IMR-90 (cell line): ENCODE measurements at regions not wholly inside any gene's neighbourhood (a gene's known extent, or its start where the extent isn't known, plus 50 kb on each side); places are given as distances from the start of the nearest gene placed in this dataset.

Source experiments
- ATAC-seq: fragments of 200-7000 bp; cut with Tn5 transposase; 2 replicates; pipeline ENCODE4 v1.9.1; 2020; ENCODE audit warnings: low read depth, mild to moderate bottlenecking, moderate library complexity
- BruUV-seq: library from RNA; stranded (reverse); fragments of 400-500 nt; replicated peaks from 2 replicates; lab custom pipeline; 2021; lab: Mats Ljungman, UMichigan
- CTCF ChIA-PET: fragments of 300-600 bp; formaldehyde crosslinking; extraction: SDS; loops from one replicate; lab custom pipeline; 2021; ENCODE audit warnings: antibody characterized with exemption; lab: Yijun Ruan, JAX
- POLR2A ChIA-PET: fragments of 300-600 bp; sonication (Branson Sonifier 250); formaldehyde crosslinking; loops from one replicate; lab custom pipeline; 2022; ENCODE audit warnings: antibody characterized with exemption; ENCODE audit not compliant: unreplicated experiment; lab: Charles Lee
- DNase-seq: peaks from one replicate; pipeline ENCODE4 v3.0.0; 2013
- H2AFZ ChIP-seq: replicated peaks from 2 replicates; pipeline ENCODE3; 2013; ENCODE audit warnings: low read length, mild to moderate bottlenecking; ENCODE audit not compliant: poor library complexity
- H2AK5ac ChIP-seq: 2 replicates; pipeline ENCODE4 v1.6.1; 2013; ENCODE audit warnings: low read depth, low read length, inconsistent platforms
- H2AK9ac ChIP-seq: replicated peaks from 2 replicates; pipeline ENCODE3; 2013; ENCODE audit warnings: mild to moderate bottlenecking, low read depth, low read length, moderate library complexity; ENCODE audit not compliant: poor library complexity
- H2BK120ac ChIP-seq: 2 replicates; pipeline ENCODE4 v1.6.1; 2013; ENCODE audit warnings: low read depth, low read length, inconsistent platforms
- H2BK15ac ChIP-seq: 3 replicates; pipeline ENCODE4 v1.6.1; 2013; ENCODE audit warnings: low read depth, low read length, inconsistent platforms
- H2BK20ac ChIP-seq: 2 replicates; pipeline ENCODE4 v1.6.1; 2013; ENCODE audit warnings: low read depth, mild to moderate bottlenecking, inconsistent platforms, low read length, moderate library complexity
- H2BK5ac ChIP-seq: 2 replicates; pipeline ENCODE4 v1.6.1; 2013; ENCODE audit warnings: mild to moderate bottlenecking, low read depth, low read length, inconsistent platforms; ENCODE audit not compliant: poor library complexity, severe bottlenecking
- H3K14ac ChIP-seq: replicated peaks from 2 replicates; pipeline ENCODE4 v1.6.1; 2013; ENCODE audit warnings: low read depth, low read length, inconsistent platforms
- H3K18ac ChIP-seq: 2 replicates; pipeline ENCODE4 v1.6.1; 2013; ENCODE audit warnings: low read depth, low read length, control low read depth
- H3K23ac ChIP-seq: 2 replicates; pipeline ENCODE4 v1.6.1; 2013; ENCODE audit warnings: low read depth, low read length, inconsistent platforms
- H3K27ac ChIP-seq: 2 replicates; pipeline ENCODE4 v1.5.1; 2013; ENCODE audit warnings: mild to moderate bottlenecking, control low read depth, low read length; ENCODE audit not compliant: insufficient read depth
- H3K27me3 ChIP-seq: 2 replicates; pipeline ENCODE4 v1.6.1; 2013; ENCODE audit warnings: low read length; ENCODE audit not compliant: control insufficient read depth, insufficient read depth
- H3K36me3 ChIP-seq: 2 replicates; pipeline ENCODE4 v1.6.1; 2013; ENCODE audit warnings: low read length, mixed read lengths; ENCODE audit not compliant: control insufficient read depth, insufficient read depth
- H3K4ac ChIP-seq: 2 replicates; pipeline ENCODE4 v1.6.1; 2013; ENCODE audit warnings: low read depth, low read length, inconsistent platforms
- H3K4me1 ChIP-seq: 2 replicates; pipeline ENCODE4 v1.6.1; 2013; ENCODE audit warnings: low read length, mixed read lengths; ENCODE audit not compliant: control insufficient read depth, insufficient read depth
- H3K4me2 ChIP-seq: 2 replicates; pipeline ENCODE4 v1.6.1; 2013; ENCODE audit warnings: low read depth, mild to moderate bottlenecking, control low read depth, low read length, moderate library complexity
- H3K4me3 ChIP-seq: 2 replicates; pipeline ENCODE4 v1.5.1; 2013; ENCODE audit warnings: low read depth, mild to moderate bottlenecking, control low read depth, low read length, moderate library complexity; ENCODE audit not compliant: insufficient read depth
- H3K56ac ChIP-seq: 2 replicates; pipeline ENCODE4 v1.6.1; 2013; ENCODE audit warnings: low read length, inconsistent platforms; ENCODE audit not compliant: insufficient read depth; ENCODE audit errors: extremely low read depth
- H3K79me1 ChIP-seq, 2 experiments: 2 replicates each; pipeline ENCODE4 v1.6.1; 2013; ENCODE audit warnings: low read length in 2 of 2, inconsistent platforms in 1 of 2, low read depth in 1 of 2
- H3K9ac ChIP-seq: 2 replicates; pipeline ENCODE4 v1.6.1; 2013; ENCODE audit warnings: low read depth, low read length, control low read depth
- H3K9me1 ChIP-seq: 2 replicates; pipeline ENCODE4 v1.6.1; 2013; ENCODE audit warnings: low read length, inconsistent platforms; ENCODE audit not compliant: insufficient read depth
- H3K9me3 ChIP-seq: 2 replicates; pipeline ENCODE4 v1.6.1; 2013; ENCODE audit warnings: low read length; ENCODE audit not compliant: control insufficient read depth, insufficient read depth
- H4K20me1 ChIP-seq: 2 replicates; pipeline ENCODE4 v1.6.1; 2013; ENCODE audit warnings: low read length, inconsistent platforms; ENCODE audit not compliant: insufficient read depth
- H4K5ac ChIP-seq: 2 replicates; pipeline ENCODE4 v1.6.1; 2013; ENCODE audit warnings: mild to moderate bottlenecking, low read depth, low read length, control low read depth
- H4K8ac ChIP-seq, 2 experiments: 2 replicates each; pipeline ENCODE4 v1.6.1; 2013; ENCODE audit warnings: low read depth in 2 of 2, low read length in 2 of 2, control low read depth in 1 of 2, inconsistent platforms in 1 of 2
- H4K91ac ChIP-seq: 2 replicates; pipeline ENCODE4 v1.6.1; 2013; ENCODE audit warnings: low read depth, low read length, inconsistent platforms; ENCODE audit not compliant: insufficient read depth
- BHLHE40 ChIP-seq: fragments of 150-350 bp; IDR thresholded peaks from 2 replicates; pipeline ENCODE4 v1.6.1; 2016; ENCODE audit warnings: mild to moderate bottlenecking, low read depth, low read length
- FOS ChIP-seq: fragments of 150-350 bp; IDR thresholded peaks from 2 replicates; pipeline ENCODE4 v1.6.1; 2016; ENCODE audit warnings: low read depth, low read length
- MAFK ChIP-seq: IDR thresholded peaks from 2 replicates; pipeline ENCODE4 v1.6.1; 2012; ENCODE audit warnings: low read depth, low read length, improper control_type of control experiment
- MAZ ChIP-seq: IDR thresholded peaks from 2 replicates; pipeline ENCODE4 v1.6.1; 2012; ENCODE audit warnings: low read depth, mild to moderate bottlenecking, low read length, improper control_type of control experiment, moderate library complexity, borderline replicate concordance
- MXI1 ChIP-seq: IDR thresholded peaks from 2 replicates; pipeline ENCODE4 v1.6.1; 2012; ENCODE audit warnings: low read depth, mild to moderate bottlenecking, low read length, moderate library complexity, borderline replicate concordance
- NFE2L2 ChIP-seq: fragments of 150-350 bp; IDR thresholded peaks from 2 replicates; pipeline ENCODE4 v1.6.1; 2016; ENCODE audit warnings: low read depth, mild to moderate bottlenecking, low read length
- RAD21 ChIP-seq: IDR thresholded peaks from 2 replicates; pipeline ENCODE4 v1.6.1; 2012; ENCODE audit warnings: low read length, improper control_type of control experiment
- RCOR1 ChIP-seq: IDR thresholded peaks from 2 replicates; pipeline ENCODE4 v1.6.1; 2012; ENCODE audit warnings: mild to moderate bottlenecking, low read length, improper control_type of control experiment; ENCODE audit not compliant: insufficient replicate concordance
- RFX5 ChIP-seq: IDR thresholded peaks from 2 replicates; pipeline ENCODE4 v1.8.0; 2012; ENCODE audit warnings: low read depth, mild to moderate bottlenecking, low read length, moderate library complexity
- SMC3 ChIP-seq: fragments of 150-350 bp; IDR thresholded peaks from 2 replicates; pipeline ENCODE4 v1.6.1; 2016; ENCODE audit warnings: low read depth, mild to moderate bottlenecking, antibody characterized with exemption, low read length, moderate library complexity
- WGBS, 2 experiments: methylation state at CpG; one replicate each; pipeline versions ENCODE4 v1.1.5 to v1.1.7; 2013; ENCODE audit warnings: missing lambda C conversion rate in 2 of 2; ENCODE audit not compliant: insufficient read length in 1 of 2; ENCODE audit errors: extremely low coverage in 2 of 2; 5-methylcytosine and 5-hydroxymethylcytosine counted together
- dilution Hi-C: fragments of 300-500 bp; cut with HindIII; formaldehyde crosslinking; loops from one replicate; pipeline ENCODE4 v1.14.3; 2018; ENCODE audit warnings: low sequenced_read_pairs; ENCODE audit not compliant: unreplicated experiment
- in situ Hi-C: fragments of 300-500 bp; cut with MboI; formaldehyde crosslinking; loops from 3 replicates; pipeline ENCODE4 v1.14.3; 2019; ENCODE audit warnings: low sequenced_read_pairs, inconsistent platforms, mixed read lengths
- intact Hi-C: fragments of 100-400 bp; cut with micrococcal nuclease; formaldehyde crosslinking; loops from 2 replicates; pipeline ENCODE4 v1.10.0; 2022
- TF ChIP-seq, protein P1 (sequence below): conservative IDR thresholded peaks from 2 replicates; pipeline ENCODE4 v1.5.1; 2012; ENCODE audit warnings: mild to moderate bottlenecking, low read depth, low read length, improper control_type of control experiment
- TF ChIP-seq, protein P2 (sequence below): fragments of 150-350 bp; IDR thresholded peaks from 2 replicates; pipeline ENCODE4 v1.6.1; 2017; ENCODE audit warnings: mild to moderate bottlenecking, antibody characterized with exemption, low read length, low read depth

DNA sequence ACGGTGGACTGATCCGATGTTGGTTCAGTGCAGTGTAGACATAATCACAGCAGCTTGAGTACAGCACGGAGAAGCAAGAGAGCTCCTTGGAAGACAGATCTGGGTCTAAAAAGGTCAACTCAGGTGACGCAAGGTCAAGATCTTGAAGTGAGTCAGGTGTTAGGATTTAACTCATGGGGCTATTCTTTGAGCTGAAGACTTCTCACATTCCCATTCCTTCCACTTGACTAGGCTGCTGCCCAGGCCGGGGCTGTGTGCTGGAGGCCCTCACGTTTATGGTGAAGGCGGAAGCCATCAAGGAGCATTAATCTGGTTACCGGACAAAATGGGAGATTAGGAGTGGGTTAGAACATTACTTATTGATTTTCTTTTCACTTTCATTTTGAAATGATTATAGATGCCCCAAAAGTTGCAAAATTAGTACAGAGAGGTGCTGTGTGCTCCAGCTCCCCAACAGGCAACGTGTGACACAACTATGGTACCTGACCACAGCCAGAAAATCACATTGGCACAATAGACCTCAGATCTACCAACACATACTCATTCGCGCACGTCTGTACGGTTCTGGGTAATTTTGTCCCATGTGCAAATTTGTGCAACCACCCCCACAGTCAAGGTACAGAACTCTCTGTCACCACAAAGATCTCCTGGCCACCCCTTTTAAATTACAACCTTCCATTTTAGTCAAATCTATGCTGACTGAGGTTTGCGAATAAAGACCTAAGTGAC lies 77.6 kb upstream of the SEC11C start:
- no peak overlapping the region for H3K4ac ChIP-seq
- DNase-seq (no peak), ATAC-seq (no peak)
- H4K8ac ChIP-seq: no peak overlapping the region
- no peaks in the 10 kb centered on the region for H4K20me1 ChIP-seq
- H3K9ac ChIP-seq: no peak overlapping the region
- H2BK120ac ChIP-seq: no peak overlapping the region
- ChIA-PET CTCF (interaction anchor here (0.6 kb wide), 1 partner anchor 287 kb away, joined by 4 read pairs; no protein-coding TSS in a partner anchor), POLR2A (no interaction called here)
- H3K56ac ChIP-seq: no peak overlapping the region
- no peak overlapping the region for H2BK15ac ChIP-seq
- H3K4me3 ChIP-seq: no peak overlapping the region
- no peak overlapping the region for H2BK20ac ChIP-seq
- H2AFZ ChIP-seq: no peak overlapping the region
- no peaks in the 10 kb centered on the region for H3K4me1 ChIP-seq
- H3K14ac ChIP-seq: no peak overlapping the region
- H2BK5ac ChIP-seq: no peak overlapping the region
- no peak overlapping the region for H3K4me2 ChIP-seq
- TF ChIP-seq RCOR1 (no peak), MAFK (no peak), NFE2L2 (no peak), BHLHE40 (no peak), RAD21 (no peak), SMC3 (no peak), MXI1 (no peak), MAZ (no peak), FOS (no peak), RFX5 (no peak)
- TF ChIP-seq, protein P1, sequence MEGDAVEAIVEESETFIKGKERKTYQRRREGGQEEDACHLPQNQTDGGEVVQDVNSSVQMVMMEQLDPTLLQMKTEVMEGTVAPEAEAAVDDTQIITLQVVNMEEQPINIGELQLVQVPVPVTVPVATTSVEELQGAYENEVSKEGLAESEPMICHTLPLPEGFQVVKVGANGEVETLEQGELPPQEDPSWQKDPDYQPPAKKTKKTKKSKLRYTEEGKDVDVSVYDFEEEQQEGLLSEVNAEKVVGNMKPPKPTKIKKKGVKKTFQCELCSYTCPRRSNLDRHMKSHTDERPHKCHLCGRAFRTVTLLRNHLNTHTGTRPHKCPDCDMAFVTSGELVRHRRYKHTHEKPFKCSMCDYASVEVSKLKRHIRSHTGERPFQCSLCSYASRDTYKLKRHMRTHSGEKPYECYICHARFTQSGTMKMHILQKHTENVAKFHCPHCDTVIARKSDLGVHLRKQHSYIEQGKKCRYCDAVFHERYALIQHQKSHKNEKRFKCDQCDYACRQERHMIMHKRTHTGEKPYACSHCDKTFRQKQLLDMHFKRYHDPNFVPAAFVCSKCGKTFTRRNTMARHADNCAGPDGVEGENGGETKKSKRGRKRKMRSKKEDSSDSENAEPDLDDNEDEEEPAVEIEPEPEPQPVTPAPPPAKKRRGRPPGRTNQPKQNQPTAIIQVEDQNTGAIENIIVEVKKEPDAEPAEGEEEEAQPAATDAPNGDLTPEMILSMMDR: no peak
- TF ChIP-seq, protein P2, sequence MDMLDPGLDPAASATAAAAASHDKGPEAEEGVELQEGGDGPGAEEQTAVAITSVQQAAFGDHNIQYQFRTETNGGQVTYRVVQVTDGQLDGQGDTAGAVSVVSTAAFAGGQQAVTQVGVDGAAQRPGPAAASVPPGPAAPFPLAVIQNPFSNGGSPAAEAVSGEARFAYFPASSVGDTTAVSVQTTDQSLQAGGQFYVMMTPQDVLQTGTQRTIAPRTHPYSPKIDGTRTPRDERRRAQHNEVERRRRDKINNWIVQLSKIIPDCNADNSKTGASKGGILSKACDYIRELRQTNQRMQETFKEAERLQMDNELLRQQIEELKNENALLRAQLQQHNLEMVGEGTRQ: no peak
- H3K27ac ChIP-seq: no peak overlapping the region
- no peaks in the 10 kb centered on the region for H3K79me1 ChIP-seq
- H3K27me3 ChIP-seq: no peaks in the 10 kb centered on the region; the same call in 1 of the 2 replicates
- BruUV-seq: no TSS peak
- H2AK9ac ChIP-seq: no peak overlapping the region
- no peaks in the 10 kb centered on the region for H3K9me3 ChIP-seq
- 79% methylated on average over 3 of the region's 14 CpGs; no CpG with 5 or more reads in 1 of the 2 experiments for WGBS, 2 experiments
- H3K36me3 ChIP-seq: no peaks in the 10 kb centered on the region
- H4K91ac ChIP-seq: no peak overlapping the region
- no peak overlapping the region for H3K18ac ChIP-seq
- H3K9me1 ChIP-seq: no peaks in the 10 kb centered on the region; the same call in 1 of the 2 replicates
- dilution Hi-C loops (loop anchor here (25.0 kb wide), 1 partner anchor 275 kb away; no protein-coding TSS in a partner anchor), intact Hi-C loops (no loop called here), in situ Hi-C loops (loop anchor here (10.0 kb wide), 1 partner anchor 537 kb away; no protein-coding TSS in a partner anchor)
- no peak overlapping the region for H4K5ac ChIP-seq
- H2AK5ac ChIP-seq: no peak overlapping the region
- H3K23ac ChIP-seq: no peak overlapping the region
